OCI-LY7 (cell line): ENCODE measurements at regions not wholly inside any gene's neighbourhood (a gene's known extent, or its start where the extent isn't known, plus 50 kb on each side); places are given as distances from the start of the nearest gene placed in this dataset.

Experiments
- EZH2phosphoT487 ChIP-seq: fragments of 200-600 bp; sonication (generic); IDR thresholded peaks from 2 replicates; pipeline ENCODE4 v1.6.1; 2018; ENCODE audit warnings: low read depth, borderline replicate concordance, mild to moderate bottlenecking, mixed run types, antibody characterized with exemption, low read length, moderate library complexity, mixed read lengths
- TF ChIP-seq, protein P1 (sequence below): fragments of 200-600 bp; sonication (generic); conservative IDR thresholded peaks from 2 replicates; pipeline ENCODE4 v1.5.1; 2014; ENCODE audit warnings: mild to moderate bottlenecking, antibody characterized with exemption, low read length, moderate library complexity, mixed read lengths

GRCh38 chr1:97010566-97011264, 289.1 kb downstream of the PTBP2 start:
- TF ChIP-seq, protein P1, sequence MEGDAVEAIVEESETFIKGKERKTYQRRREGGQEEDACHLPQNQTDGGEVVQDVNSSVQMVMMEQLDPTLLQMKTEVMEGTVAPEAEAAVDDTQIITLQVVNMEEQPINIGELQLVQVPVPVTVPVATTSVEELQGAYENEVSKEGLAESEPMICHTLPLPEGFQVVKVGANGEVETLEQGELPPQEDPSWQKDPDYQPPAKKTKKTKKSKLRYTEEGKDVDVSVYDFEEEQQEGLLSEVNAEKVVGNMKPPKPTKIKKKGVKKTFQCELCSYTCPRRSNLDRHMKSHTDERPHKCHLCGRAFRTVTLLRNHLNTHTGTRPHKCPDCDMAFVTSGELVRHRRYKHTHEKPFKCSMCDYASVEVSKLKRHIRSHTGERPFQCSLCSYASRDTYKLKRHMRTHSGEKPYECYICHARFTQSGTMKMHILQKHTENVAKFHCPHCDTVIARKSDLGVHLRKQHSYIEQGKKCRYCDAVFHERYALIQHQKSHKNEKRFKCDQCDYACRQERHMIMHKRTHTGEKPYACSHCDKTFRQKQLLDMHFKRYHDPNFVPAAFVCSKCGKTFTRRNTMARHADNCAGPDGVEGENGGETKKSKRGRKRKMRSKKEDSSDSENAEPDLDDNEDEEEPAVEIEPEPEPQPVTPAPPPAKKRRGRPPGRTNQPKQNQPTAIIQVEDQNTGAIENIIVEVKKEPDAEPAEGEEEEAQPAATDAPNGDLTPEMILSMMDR, result no peak
- TF ChIP-seq EZH2phosphoT487, result no peak
